K562 (cell line): ENCODE measurements at regions not wholly inside any gene's neighbourhood (a gene's known extent, or its start where the extent isn't known, plus 50 kb on each side); places are given as distances from the start of the nearest gene placed in this dataset.

Experiments used
- CEBPB ChIP-seq: fragments of 450-650 bp; IDR thresholded peaks from 2 replicates; pipeline ENCODE4 v1.6.1; 2016; ENCODE audit warnings: missing genetic modification characterization, missing compliant biosample characterization
- CHD2 ChIP-seq: IDR thresholded peaks from 2 replicates; pipeline ENCODE4 v1.6.1; 2011; ENCODE audit warnings: low read depth, low read length
- CTCF ChIP-seq, 3 experiments: IDR thresholded peaks in 2 of 3; conservative IDR thresholded peaks in 1 of 3; 2 replicates each; pipeline ENCODE4 v1.5.1; 2011 to 2012; ENCODE audit warnings: low read length in 3 of 3, mild to moderate bottlenecking in 3 of 3, control low read depth in 2 of 3, improper control_type of control experiment in 1 of 3, inconsistent platforms in 1 of 3, low read depth in 1 of 3, mixed read lengths in 1 of 3, moderate library complexity in 1 of 3; ENCODE audit not compliant: insufficient read depth in 2 of 3
- EP300 ChIP-seq: IDR thresholded peaks from 2 replicates; pipeline ENCODE4 v1.6.1; 2012; ENCODE audit warnings: low read length, improper control_type of control experiment
- ETV5 ChIP-seq: sonication (generic); formaldehyde crosslinking; IDR thresholded peaks from 2 replicates; pipeline ENCODE4 v1.4.0; 2020; ENCODE audit warnings: low read depth, mild to moderate bottlenecking, missing genetic modification reagents
- EZH2 ChIP-seq: IDR thresholded peaks from 2 replicates; pipeline ENCODE4 v1.6.1; 2012; ENCODE audit warnings: low read depth, mild to moderate bottlenecking, inconsistent platforms, low read length, borderline replicate concordance
- KLF10 ChIP-seq: fragments of 250-450 bp; sonication (Bioruptor Pico); IDR thresholded peaks from 2 replicates; pipeline ENCODE4 v1.6.1; 2021; ENCODE audit warnings: matching md5 sums
- NFE2L1 ChIP-seq: fragments of 450-650 bp; IDR thresholded peaks from 2 replicates; pipeline ENCODE4 v1.6.1; 2016; ENCODE audit warnings: missing genetic modification characterization, low read depth, mild to moderate bottlenecking, missing compliant biosample characterization, moderate library complexity, borderline replicate concordance
- RFX5 ChIP-seq: IDR thresholded peaks from 2 replicates; pipeline ENCODE4 v1.6.1; 2011; ENCODE audit warnings: low read depth, mild to moderate bottlenecking, improper control_type of control experiment, low read length
- XRCC4 ChIP-seq: IDR thresholded peaks from one replicate; pipeline ENCODE4 v1.6.1; 2011; ENCODE audit not compliant: insufficient read depth, insufficient read length; ENCODE audit errors: extremely low read depth
- ZKSCAN1 ChIP-seq: fragments of 150-350 bp; IDR thresholded peaks from 2 replicates; pipeline ENCODE4 v1.6.1; 2016; ENCODE audit warnings: low read depth, low read length
- ZNF253 ChIP-seq: fragments of 250-450 bp; sonication (Bioruptor Pico); conservative IDR thresholded peaks from 2 replicates; pipeline ENCODE4 v1.6.1; 2021; ENCODE audit warnings: mild to moderate bottlenecking
- ZNF707 ChIP-seq: fragments of 250-450 bp; sonication (Bioruptor Pico); conservative IDR thresholded peaks from 2 replicates; pipeline ENCODE4 v1.8.0; 2022; ENCODE audit warnings: inconsistent platforms, mild to moderate bottlenecking, moderate library complexity

- no peak for TF ChIP-seq EZH2
- TF ChIP-seq ZNF253 (CRISPR knock-in tag): no peak
- TF ChIP-seq ZKSCAN1: no peak
- TF ChIP-seq CHD2: no peak
- TF ChIP-seq CEBPB (tag): no peak
- no peak for TF ChIP-seq ETV5 (CRISPR knock-in tag)
- no peak for TF ChIP-seq KLF10 (CRISPR knock-in tag)
- TF ChIP-seq ZNF707 (CRISPR knock-in tag): no peak
- TF ChIP-seq EP300: no peak
- no peak for TF ChIP-seq NFE2L1 (tag)
- TF ChIP-seq RFX5: no peak
- TF ChIP-seq XRCC4: no peak
- no peak for TF ChIP-seq CTCF (IDR thresholded peaks at IDR 0.05 in 2 of 3, conservative IDR thresholded peaks at IDR 0.05 in 1 of 3; ENCODE audit: insufficient read depth in 2 of 3, low read depth in 1 of 3, low read length in 3 of 3)
Measured at GRCh38 chr6:49003348-49003747, 459.7 kb downstream of the MMUT start.
